ENCODE measurements at regions not wholly inside any gene's neighbourhood (a gene's known extent, or its start where the extent isn't known, plus 50 kb on each side); places are given as distances from the start of the nearest gene placed in this dataset.

GRCh38 chr15:37219211-37219701, 118.9 kb upstream of the MEIS2 start:
- DNase-seq = no peak
- Histone ChIP-seq H3K4me3 (no peak overlapping the region), H3K9me3 (no peaks in the 10 kb centered on the region), H3K27ac (no peak overlapping the region), H3K27me3 (no peaks in the 10 kb centered on the region), H3K4me1 (no peaks in the 10 kb centered on the region), H3K9ac (ENCODE audit: low read depth in 2 of 2, low read length in 2 of 2) (no peak overlapping the region), H3K36me3 (no peaks in the 10 kb centered on the region)
- intact Hi-C loops (cut with DNase I) = no loop called here
- TF ChIP-seq, protein P1, sequence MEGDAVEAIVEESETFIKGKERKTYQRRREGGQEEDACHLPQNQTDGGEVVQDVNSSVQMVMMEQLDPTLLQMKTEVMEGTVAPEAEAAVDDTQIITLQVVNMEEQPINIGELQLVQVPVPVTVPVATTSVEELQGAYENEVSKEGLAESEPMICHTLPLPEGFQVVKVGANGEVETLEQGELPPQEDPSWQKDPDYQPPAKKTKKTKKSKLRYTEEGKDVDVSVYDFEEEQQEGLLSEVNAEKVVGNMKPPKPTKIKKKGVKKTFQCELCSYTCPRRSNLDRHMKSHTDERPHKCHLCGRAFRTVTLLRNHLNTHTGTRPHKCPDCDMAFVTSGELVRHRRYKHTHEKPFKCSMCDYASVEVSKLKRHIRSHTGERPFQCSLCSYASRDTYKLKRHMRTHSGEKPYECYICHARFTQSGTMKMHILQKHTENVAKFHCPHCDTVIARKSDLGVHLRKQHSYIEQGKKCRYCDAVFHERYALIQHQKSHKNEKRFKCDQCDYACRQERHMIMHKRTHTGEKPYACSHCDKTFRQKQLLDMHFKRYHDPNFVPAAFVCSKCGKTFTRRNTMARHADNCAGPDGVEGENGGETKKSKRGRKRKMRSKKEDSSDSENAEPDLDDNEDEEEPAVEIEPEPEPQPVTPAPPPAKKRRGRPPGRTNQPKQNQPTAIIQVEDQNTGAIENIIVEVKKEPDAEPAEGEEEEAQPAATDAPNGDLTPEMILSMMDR (IDR thresholded peaks at IDR 0.05) = no peak

DNA sequence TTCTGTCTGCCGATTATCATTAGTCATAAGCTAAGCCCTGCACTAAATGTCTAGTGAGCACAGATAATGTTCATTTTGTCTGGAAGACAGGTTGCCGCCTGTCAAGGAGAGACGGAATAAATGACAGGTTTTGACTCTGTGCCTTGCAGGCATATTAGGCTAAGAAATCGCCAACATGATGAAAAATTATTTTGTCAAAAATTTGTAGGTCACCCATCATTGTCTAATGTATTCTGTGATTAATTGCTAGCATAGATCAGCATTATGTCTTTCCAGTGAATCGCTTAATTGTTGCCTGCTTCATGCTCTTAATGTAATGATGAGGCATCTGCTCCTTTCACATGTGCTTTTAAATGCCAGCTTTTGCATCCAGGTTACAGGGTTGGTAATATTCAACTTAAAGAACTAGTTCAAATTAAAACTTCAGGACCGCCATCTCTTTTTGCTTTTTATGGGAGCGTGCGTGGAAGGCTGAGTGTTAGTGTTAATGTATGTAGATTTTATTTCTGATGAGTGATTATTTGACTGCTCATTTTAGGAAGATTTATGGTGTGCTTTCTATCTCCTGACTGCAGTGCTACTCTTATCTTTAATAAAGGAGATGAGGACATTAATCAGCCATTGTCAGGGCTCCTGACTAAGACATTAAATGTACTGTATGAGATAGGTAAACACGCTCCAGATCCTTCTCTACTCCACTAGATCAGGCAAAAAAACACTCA, 120.8 kb upstream of the MEIS2 start:
- H3K27me3 ChIP-seq = no peaks in the 10 kb centered on the region

GRCh38 chr15:37221671-37222145, 121.4 kb upstream of the MEIS2 start:
- Histone ChIP-seq H3K27me3 (no peaks in the 10 kb centered on the region), H3K36me3 (no peaks in the 10 kb centered on the region), H3K9ac (ENCODE audit: low read depth in 2 of 2, low read length in 2 of 2) (no peak overlapping the region), H3K9me3 (no peaks in the 10 kb centered on the region), H3K4me3 (no peak overlapping the region), H3K27ac (no peak overlapping the region), H3K4me1 (no peaks in the 10 kb centered on the region)
- intact Hi-C loops (cut with DNase I) = no loop called here
- TF ChIP-seq, protein P1 (IDR thresholded peaks at IDR 0.05) = no peak
- DNase-seq = no peak

More for the DNA sequence above, 120.8 kb upstream of the MEIS2 start:
- intact Hi-C loops (cut with DNase I) = no loop called here
- Histone ChIP-seq H3K4me1 (no peaks in the 10 kb centered on the region), H3K9me3 (no peaks in the 10 kb centered on the region), H3K36me3 (no peaks in the 10 kb centered on the region), H3K9ac (ENCODE audit: low read depth in 2 of 2, low read length in 2 of 2) (no peak overlapping the region), H3K4me3 (no peak overlapping the region), H3K27ac (no peak overlapping the region)
- TF ChIP-seq, protein P1 (IDR thresholded peaks at IDR 0.05) = no peak
- DNase-seq = no peak

DNA sequence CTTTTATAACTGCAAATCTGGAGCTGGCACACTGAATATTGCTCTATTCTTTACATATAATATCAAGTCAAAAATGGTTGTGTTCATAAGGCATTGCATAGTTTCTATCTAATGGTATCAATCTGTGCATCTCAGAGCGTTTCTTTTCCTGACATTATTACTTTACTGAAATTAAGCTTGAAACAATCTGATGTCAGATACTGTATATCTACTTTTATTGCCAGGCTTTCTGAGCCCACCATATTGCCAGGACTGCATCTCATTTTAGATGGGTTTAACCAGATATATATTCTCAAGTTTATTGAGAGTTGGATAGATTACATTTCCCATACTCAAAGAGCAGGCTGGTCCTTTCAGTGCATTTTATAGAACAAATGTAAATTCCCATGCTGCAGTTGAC, 122.7 kb upstream of the MEIS2 start:
- intact Hi-C loops (cut with DNase I) = no loop called here
- Histone ChIP-seq H3K27ac (no peak overlapping the region), H3K4me1 (no peaks in the 10 kb centered on the region), H3K9ac (ENCODE audit: low read depth in 2 of 2, low read length in 2 of 2) (no peak overlapping the region), H3K4me3 (no peak overlapping the region), H3K36me3 (no peaks in the 10 kb centered on the region), H3K9me3 (no peaks in the 10 kb centered on the region), H3K27me3 (no peaks in the 10 kb centered on the region)
- TF ChIP-seq, protein P1 (IDR thresholded peaks at IDR 0.05) = no peak
- DNase-seq = no peak

DNA sequence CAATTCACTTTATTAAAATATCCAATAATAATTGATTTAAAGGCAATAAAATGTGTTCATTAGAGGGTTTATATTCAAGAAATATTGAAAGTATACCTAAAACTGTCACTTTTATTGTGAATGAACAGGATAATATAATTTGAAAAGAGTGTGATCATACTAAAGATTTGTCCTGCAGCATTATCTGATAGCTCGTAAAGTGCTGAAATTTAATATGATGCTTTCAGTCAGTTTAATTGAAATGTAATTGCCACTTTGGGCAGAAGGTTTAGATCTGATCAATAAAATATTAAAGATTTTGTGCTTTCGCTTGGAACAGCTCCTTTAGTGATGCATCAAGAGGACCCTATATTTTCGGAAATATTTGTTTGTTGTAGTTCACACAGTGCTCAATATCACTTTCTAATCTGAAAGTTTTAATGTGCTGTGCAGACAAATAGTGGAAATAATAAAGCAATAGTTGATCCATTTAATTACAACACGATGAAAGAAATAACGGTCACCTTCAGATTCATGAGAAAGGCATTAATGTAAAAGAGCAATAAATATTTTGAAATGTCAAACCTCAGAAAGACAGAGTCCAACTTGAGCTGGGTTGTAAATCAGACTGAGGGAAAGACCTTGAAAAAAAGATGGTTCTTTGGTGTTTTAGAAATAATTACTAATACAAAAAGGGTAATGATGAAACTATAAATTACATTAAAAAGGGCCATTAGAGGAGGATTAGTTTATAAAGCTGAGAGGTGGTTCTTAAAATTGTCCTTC, 129.7 kb upstream of the MEIS2 start:
- Histone ChIP-seq H3K36me3 (no peaks in the 10 kb centered on the region), H3K27ac (no peak overlapping the region), H3K4me3 (no peak overlapping the region), H3K9me3 (no peaks in the 10 kb centered on the region), H3K4me1 (no peaks in the 10 kb centered on the region), H3K9ac (ENCODE audit: low read depth in 2 of 2, low read length in 2 of 2) (no peak overlapping the region), H3K27me3 (no peaks in the 10 kb centered on the region)
- TF ChIP-seq, protein P1 (IDR thresholded peaks at IDR 0.05) = no peak
- DNase-seq = no peak
- intact Hi-C loops (cut with DNase I) = no loop called here
